HUES64 (cell line): ENCODE measurements at regions not wholly inside any gene's neighbourhood (a gene's known extent, or its start where the extent isn't known, plus 50 kb on each side); places are given as distances from the start of the nearest gene placed in this dataset.

Experiments used
- H3K27ac ChIP-seq: 2 replicates; pipeline ENCODE4 v1.7.0; 2013; ENCODE audit warnings: low read depth, low read length, inconsistent platforms
- H3K27me3 ChIP-seq: 2 replicates; pipeline ENCODE4 v1.6.1; 2013; ENCODE audit warnings: mild to moderate bottlenecking, low read length; ENCODE audit not compliant: insufficient read depth
- H3K36me3 ChIP-seq: 2 replicates; pipeline ENCODE4 v1.6.1; 2013; ENCODE audit warnings: mild to moderate bottlenecking, low read length; ENCODE audit not compliant: insufficient read depth
- H3K4me1 ChIP-seq: 2 replicates; pipeline ENCODE4 v1.6.1; 2013; ENCODE audit warnings: mild to moderate bottlenecking, low read length, moderate library complexity; ENCODE audit not compliant: insufficient read depth
- H3K4me3 ChIP-seq: 2 replicates; pipeline ENCODE4 v1.5.1; 2013; ENCODE audit warnings: mild to moderate bottlenecking, low read length, moderate library complexity
- H3K9ac ChIP-seq: 2 replicates; pipeline ENCODE4 v1.6.1; 2013; ENCODE audit warnings: mild to moderate bottlenecking, low read depth, low read length
- H3K9me3 ChIP-seq: 2 replicates; pipeline ENCODE4 v1.6.1; 2013; ENCODE audit warnings: low read depth, low read length; ENCODE audit not compliant: insufficient read depth
- WGBS: fragments of 150-250, 120-280 bp; methylation state at CpG from one replicate; pipeline ENCODE4 v1.1.7; 2013; ENCODE audit warnings: missing lambda C conversion rate; 5-methylcytosine and 5-hydroxymethylcytosine counted together

GRCh38 chr11:114827736-114828135 lies 149.4 kb downstream of the NXPE2 start:
- Histone ChIP-seq H3K27ac (no peak overlapping the region), H3K9me3 (peaks cover 6% of the 10 kb centered on the region; the same call in 1 of the 2 replicates), H3K4me3 (no peak overlapping the region), H3K4me1 (peaks cover 14% of the 10 kb centered on the region), H3K9ac (no peak overlapping the region), H3K36me3 (no peaks in the 10 kb centered on the region), H3K27me3 (peaks cover 13% of the 10 kb centered on the region)
- 83% methylated on average over 2 of the region's 3 CpGs for WGBS

- Histone ChIP-seq H3K9ac (no peak overlapping the region), H3K4me3 (0 out of 2 replicates have a peak overlapping the region, but pooled peaks have one; percentile 15), H3K27ac (no peak overlapping the region), H3K4me1 (peaks cover 26% of the 10 kb centered on the region), H3K27me3 (peaks cover 17% of the 10 kb centered on the region), H3K36me3 (no peaks in the 10 kb centered on the region), H3K9me3 (no peaks in the 10 kb centered on the region)
- 30% methylated on average over 6 of the region's 6 CpGs for WGBS
These were observed 154.3 kb downstream of the NXPE2 start for GRCh38 chr11:114832532-114833125.

DNA sequence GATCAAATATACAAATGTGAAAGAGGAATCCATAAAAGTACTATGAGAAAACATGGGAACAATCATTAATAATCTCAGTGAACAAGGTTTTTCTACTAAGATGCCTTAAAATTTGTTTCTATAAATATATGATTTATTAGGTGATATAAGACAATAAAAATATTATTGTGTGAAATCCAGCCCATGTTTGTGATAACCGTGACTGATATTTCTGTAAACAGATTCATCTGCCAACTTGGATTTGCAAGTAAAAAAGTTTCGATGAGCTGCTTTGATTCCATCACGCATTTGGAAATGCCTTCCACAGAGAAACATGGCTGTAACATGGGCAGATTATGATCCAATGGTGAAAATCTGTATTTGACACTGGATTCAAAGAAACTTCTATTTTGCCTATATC lies 157.8 kb downstream of the NXPE2 start:
- no peak overlapping the region for H3K4me3 ChIP-seq
- H3K4me1 ChIP-seq, result peaks cover 26% of the 10 kb centered on the region
- H3K27ac ChIP-seq, result no peak overlapping the region
- WGBS, result 94% methylated on average over 3 of the region's 3 CpGs
- H3K9ac ChIP-seq, result no peak overlapping the region
- H3K36me3 ChIP-seq, result no peaks in the 10 kb centered on the region
- peaks cover 11% of the 10 kb centered on the region for H3K27me3 ChIP-seq
- H3K9me3 ChIP-seq, result peaks cover 6% of the 10 kb centered on the region; the same call in 1 of the 2 replicates

DNA sequence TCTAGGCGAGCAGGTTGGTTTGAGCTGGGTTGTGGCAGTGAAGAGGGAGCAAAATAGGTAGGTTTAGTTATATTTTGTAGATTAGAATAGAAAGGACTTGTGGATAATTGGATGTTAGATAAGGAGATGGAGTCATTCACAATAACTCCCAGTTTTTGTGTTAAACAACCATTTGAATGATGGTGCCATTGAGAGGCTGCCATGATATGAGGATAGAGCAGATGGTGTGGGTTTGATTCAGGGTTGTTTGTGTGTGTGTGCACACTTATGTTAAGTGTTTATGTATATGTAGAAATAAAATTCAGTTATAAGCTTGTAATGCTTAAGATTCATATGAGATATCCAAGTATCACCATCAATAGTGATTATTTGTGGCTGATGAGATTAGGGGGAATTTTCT lies 166.6 kb downstream of the NXPE2 start:
- H3K9ac ChIP-seq, result no peak overlapping the region
- H3K27ac ChIP-seq, result no peak overlapping the region
- 97% methylated on average over 1 of the region's 1 CpG for WGBS
- no peaks in the 10 kb centered on the region for H3K9me3 ChIP-seq
- H3K4me1 ChIP-seq, result peaks cover 22% of the 10 kb centered on the region
- H3K4me3 ChIP-seq, result no peak overlapping the region
- no peaks in the 10 kb centered on the region for H3K36me3 ChIP-seq
- H3K27me3 ChIP-seq, result no peaks in the 10 kb centered on the region

DNA sequence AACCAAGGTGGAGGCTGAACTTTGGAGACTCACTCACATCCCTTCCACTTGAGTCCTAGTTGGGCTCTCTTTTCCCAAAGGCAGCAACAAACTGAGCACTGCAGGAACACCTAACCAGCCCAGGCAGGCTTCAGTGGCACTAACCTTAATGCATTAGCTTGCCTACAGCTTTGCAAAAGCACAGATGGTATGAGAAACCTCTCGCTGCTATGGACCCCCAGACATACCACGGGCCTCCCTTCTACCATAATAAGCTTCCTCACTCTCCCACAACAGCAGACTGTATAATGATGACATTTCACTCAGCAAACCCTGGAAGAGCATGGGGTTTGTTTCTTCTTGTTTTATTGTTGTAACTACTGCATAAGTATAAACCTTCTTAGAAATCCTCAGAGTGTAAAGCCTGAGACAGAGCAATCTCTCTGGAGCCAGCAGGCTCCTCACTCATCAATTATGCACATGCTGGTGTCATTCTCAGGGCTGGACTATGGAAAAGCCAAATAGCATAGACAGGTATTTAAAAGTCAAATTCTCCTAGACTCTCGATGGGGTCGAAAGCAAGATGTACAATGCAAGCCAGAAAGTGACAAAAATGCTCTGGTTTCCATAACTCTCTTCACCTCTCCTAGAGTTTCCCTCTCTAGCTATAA lies 167.6 kb downstream of the NXPE2 start:
- H3K9me3 ChIP-seq, result no peaks in the 10 kb centered on the region
- no peak overlapping the region for H3K27ac ChIP-seq
- 92% methylated on average over 4 of the region's 4 CpGs for WGBS

GRCh38 chr11:114846416-114846791 lies 168.1 kb downstream of the NXPE2 start:
- Histone ChIP-seq H3K4me3 (no peak overlapping the region), H3K4me1 (peaks cover 29% of the 10 kb centered on the region), H3K27ac (no peak overlapping the region), H3K36me3 (no peaks in the 10 kb centered on the region), H3K9ac (no peak overlapping the region), H3K27me3 (no peaks in the 10 kb centered on the region), H3K9me3 (no peaks in the 10 kb centered on the region)
- WGBS, result 87% methylated on average over 3 of the region's 3 CpGs

More for the DNA sequence above, 167.6 kb downstream of the NXPE2 start:
- H3K4me3 ChIP-seq, result no peak overlapping the region
- H3K4me1 ChIP-seq, result peaks cover 27% of the 10 kb centered on the region
- H3K27me3 ChIP-seq, result no peaks in the 10 kb centered on the region
- H3K9ac ChIP-seq, result no peak overlapping the region
- no peaks in the 10 kb centered on the region for H3K36me3 ChIP-seq

- no peaks in the 10 kb centered on the region for H3K9me3 ChIP-seq
- no peak overlapping the region for H3K4me3 ChIP-seq
- H3K27me3 ChIP-seq, result no peaks in the 10 kb centered on the region
- H3K4me1 ChIP-seq, result peaks cover 29% of the 10 kb centered on the region
- H3K27ac ChIP-seq, result no peak overlapping the region
- WGBS, result 38% methylated on average over 7 of the region's 7 CpGs
- no peak overlapping the region for H3K9ac ChIP-seq
- H3K36me3 ChIP-seq, result no peaks in the 10 kb centered on the region
These were observed 169.1 kb downstream of the NXPE2 start for GRCh38 chr11:114847306-114847975.

- Histone ChIP-seq H3K4me1 (peaks cover 29% of the 10 kb centered on the region), H3K27me3 (no peaks in the 10 kb centered on the region), H3K4me3 (no peak overlapping the region), H3K9me3 (no peaks in the 10 kb centered on the region), H3K27ac (no peak overlapping the region), H3K9ac (no peak overlapping the region), H3K36me3 (no peaks in the 10 kb centered on the region)
- 24% methylated on average over 5 of the region's 6 CpGs for WGBS
These were observed 169.7 kb downstream of the NXPE2 start for GRCh38 chr11:114848027-114848426.

DNA sequence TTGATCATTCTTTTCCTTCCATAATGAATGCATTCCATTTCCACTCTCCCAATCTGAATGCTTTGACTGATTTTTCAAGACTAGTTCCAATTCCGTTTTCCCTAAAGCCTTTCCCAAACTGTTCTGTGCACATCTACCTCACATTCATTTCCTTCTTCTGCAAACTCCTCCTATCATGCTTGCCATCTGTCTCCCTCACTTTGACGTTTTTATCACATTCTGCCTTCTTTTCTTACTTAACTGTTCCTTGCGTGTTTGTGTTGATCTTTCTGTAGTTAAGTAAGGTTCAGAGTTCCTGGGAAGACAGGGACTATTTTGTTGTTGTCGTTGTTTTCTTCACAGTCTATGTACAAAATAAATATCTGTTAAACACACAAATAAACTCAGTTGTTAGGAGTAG lies 179.0 kb downstream of the NXPE2 start:
- no peak overlapping the region for H3K4me3 ChIP-seq
- WGBS, result 87% methylated on average over 3 of the region's 4 CpGs
- no peaks in the 10 kb centered on the region for H3K27me3 ChIP-seq
- no peak overlapping the region for H3K9ac ChIP-seq
- no peaks in the 10 kb centered on the region for H3K9me3 ChIP-seq
- no peaks in the 10 kb centered on the region for H3K36me3 ChIP-seq
- no peaks in the 10 kb centered on the region for H3K4me1 ChIP-seq
- H3K27ac ChIP-seq, result no peak overlapping the region

- 90% methylated on average over 2 of the region's 2 CpGs for WGBS
- H3K27me3 ChIP-seq, result no peaks in the 10 kb centered on the region
- H3K27ac ChIP-seq, result no peak overlapping the region
- no peaks in the 10 kb centered on the region for H3K4me1 ChIP-seq
- H3K9me3 ChIP-seq, result no peaks in the 10 kb centered on the region
- no peak overlapping the region for H3K4me3 ChIP-seq
- H3K9ac ChIP-seq, result no peak overlapping the region
- no peaks in the 10 kb centered on the region for H3K36me3 ChIP-seq
These were observed 186.6 kb downstream of the NXPE2 start for GRCh38 chr11:114864896-114865295.

DNA sequence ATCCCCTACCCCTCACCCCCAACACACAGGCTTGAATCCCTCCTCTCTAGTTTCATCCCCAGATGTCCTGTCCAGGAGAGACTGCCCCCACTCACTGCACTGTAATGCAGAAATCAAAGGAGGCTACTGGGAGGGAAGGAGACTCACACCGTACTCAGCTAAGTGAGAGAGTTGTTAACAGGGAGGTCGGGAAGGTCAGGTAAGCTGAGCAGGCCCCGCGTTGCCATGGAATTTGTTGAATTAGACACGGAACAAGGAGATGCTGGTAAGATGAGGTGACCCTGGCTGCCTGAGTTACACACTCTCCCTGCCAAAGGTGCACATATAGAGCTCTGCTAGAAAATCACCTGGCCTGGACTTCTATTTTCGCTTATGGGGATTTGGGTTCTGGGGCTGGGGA lies 197.9 kb downstream of the NXPE2 start:
- H3K4me3 ChIP-seq, result no peak overlapping the region
- no peak overlapping the region for H3K27ac ChIP-seq
- no peaks in the 10 kb centered on the region for H3K36me3 ChIP-seq
- H3K9me3 ChIP-seq, result no peaks in the 10 kb centered on the region
- WGBS, result 81% methylated on average over 6 of the region's 6 CpGs
- H3K4me1 ChIP-seq, result no peaks in the 10 kb centered on the region
- H3K27me3 ChIP-seq, result no peaks in the 10 kb centered on the region
- no peak overlapping the region for H3K9ac ChIP-seq
